Neural cell (in vitro differentiated cells): ENCODE measurements at regions not wholly inside any gene's neighbourhood (a gene's known extent, or its start where the extent isn't known, plus 50 kb on each side); places are given as distances from the start of the nearest gene placed in this dataset.

Experiments used
- EP300 ChIP-seq: fragments of 450-650 bp; conservative IDR thresholded peaks from 2 replicates; pipeline ENCODE4 v1.6.1; 2014; ENCODE audit warnings: antibody characterized with exemption, mild to moderate bottlenecking, moderate library complexity; ENCODE audit not compliant: poor library complexity, severe bottlenecking
- EZH2 ChIP-seq: fragments of 200-600, 300-800 bp; shearing (Covaris generic), sonication (generic); IDR thresholded peaks from 2 replicates; pipeline ENCODE4 v1.6.1; 2014; ENCODE audit warnings: antibody characterized with exemption, low read length, borderline replicate concordance, mild to moderate bottlenecking; ENCODE audit not compliant: insufficient read depth, poor library complexity, severe bottlenecking
- RAD21 ChIP-seq: fragments of 450-650 bp; conservative IDR thresholded peaks from 2 replicates; pipeline ENCODE4 v1.6.1; 2014; ENCODE audit warnings: antibody characterized with exemption, mild to moderate bottlenecking, moderate library complexity
- SMC3 ChIP-seq: fragments of 450-650 bp; conservative IDR thresholded peaks from 2 replicates; pipeline ENCODE4 v1.6.1; 2014; ENCODE audit warnings: antibody characterized with exemption, mild to moderate bottlenecking, moderate library complexity; ENCODE audit not compliant: poor library complexity
- TAF1 ChIP-seq: IDR thresholded peaks from 2 replicates; pipeline ENCODE4 v1.6.1; 2012; ENCODE audit warnings: low read depth
- TF ChIP-seq, protein P1 (sequence below): fragments of 450-650 bp; IDR thresholded peaks from 2 replicates; pipeline ENCODE4 v1.5.1; 2014; ENCODE audit warnings: antibody characterized with exemption, mild to moderate bottlenecking, moderate library complexity; ENCODE audit not compliant: poor library complexity, severe bottlenecking

GRCh38 chr14:55926007-55926406, 192.2 kb upstream of the PELI2 start:
- TF ChIP-seq, protein P1, sequence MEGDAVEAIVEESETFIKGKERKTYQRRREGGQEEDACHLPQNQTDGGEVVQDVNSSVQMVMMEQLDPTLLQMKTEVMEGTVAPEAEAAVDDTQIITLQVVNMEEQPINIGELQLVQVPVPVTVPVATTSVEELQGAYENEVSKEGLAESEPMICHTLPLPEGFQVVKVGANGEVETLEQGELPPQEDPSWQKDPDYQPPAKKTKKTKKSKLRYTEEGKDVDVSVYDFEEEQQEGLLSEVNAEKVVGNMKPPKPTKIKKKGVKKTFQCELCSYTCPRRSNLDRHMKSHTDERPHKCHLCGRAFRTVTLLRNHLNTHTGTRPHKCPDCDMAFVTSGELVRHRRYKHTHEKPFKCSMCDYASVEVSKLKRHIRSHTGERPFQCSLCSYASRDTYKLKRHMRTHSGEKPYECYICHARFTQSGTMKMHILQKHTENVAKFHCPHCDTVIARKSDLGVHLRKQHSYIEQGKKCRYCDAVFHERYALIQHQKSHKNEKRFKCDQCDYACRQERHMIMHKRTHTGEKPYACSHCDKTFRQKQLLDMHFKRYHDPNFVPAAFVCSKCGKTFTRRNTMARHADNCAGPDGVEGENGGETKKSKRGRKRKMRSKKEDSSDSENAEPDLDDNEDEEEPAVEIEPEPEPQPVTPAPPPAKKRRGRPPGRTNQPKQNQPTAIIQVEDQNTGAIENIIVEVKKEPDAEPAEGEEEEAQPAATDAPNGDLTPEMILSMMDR = no peak
- TF ChIP-seq EZH2 (no peak), RAD21 (no peak), SMC3 (no peak), EP300 (no peak), TAF1 (no peak)
